Mammary epithelial cell (primary cell): ENCODE measurements at regions not wholly inside any gene's neighbourhood (a gene's known extent, or its start where the extent isn't known, plus 50 kb on each side); places are given as distances from the start of the nearest gene placed in this dataset.

Source experiments
- EZH2 ChIP-seq: IDR thresholded peaks from 2 replicates; pipeline ENCODE4 v1.6.1; 2012; ENCODE audit warnings: low read length, inconsistent platforms, borderline replicate concordance
- TF ChIP-seq, protein P1 (sequence below), 2 donors: IDR thresholded peaks in 1 of 2; conservative IDR thresholded peaks in 1 of 2; 2 replicates each; pipeline ENCODE4 v1.5.1; 2011 to 2012; ENCODE audit warnings: inconsistent platforms in 2 of 2, low read length in 2 of 2, mild to moderate bottlenecking in 2 of 2, control low read depth in 1 of 2, low read depth in 1 of 2; ENCODE audit not compliant: insufficient read depth in 1 of 2; ENCODE audit errors: extremely low read depth in 1 of 2

DNA sequence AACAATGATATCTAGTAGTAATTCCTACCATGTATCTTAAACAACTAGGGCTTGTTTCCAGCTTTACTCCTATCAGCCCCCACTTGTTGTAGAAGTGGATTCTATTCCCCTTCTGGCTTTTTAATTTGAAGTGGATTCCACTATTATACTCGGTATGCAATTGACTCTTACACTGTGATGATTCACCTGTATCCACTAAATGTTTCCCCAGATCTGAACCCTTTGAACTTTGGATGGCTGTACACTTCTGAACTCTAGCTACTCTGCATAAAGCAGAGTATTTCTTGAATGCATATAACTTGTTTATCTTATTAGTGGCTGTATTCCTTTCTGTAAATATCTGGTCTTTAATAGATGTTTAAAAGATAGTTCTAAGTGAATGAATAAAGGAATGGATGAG is 538.4 kb upstream of the NRSN1 start:
- TF ChIP-seq EZH2: no peak
- TF ChIP-seq, protein P1, sequence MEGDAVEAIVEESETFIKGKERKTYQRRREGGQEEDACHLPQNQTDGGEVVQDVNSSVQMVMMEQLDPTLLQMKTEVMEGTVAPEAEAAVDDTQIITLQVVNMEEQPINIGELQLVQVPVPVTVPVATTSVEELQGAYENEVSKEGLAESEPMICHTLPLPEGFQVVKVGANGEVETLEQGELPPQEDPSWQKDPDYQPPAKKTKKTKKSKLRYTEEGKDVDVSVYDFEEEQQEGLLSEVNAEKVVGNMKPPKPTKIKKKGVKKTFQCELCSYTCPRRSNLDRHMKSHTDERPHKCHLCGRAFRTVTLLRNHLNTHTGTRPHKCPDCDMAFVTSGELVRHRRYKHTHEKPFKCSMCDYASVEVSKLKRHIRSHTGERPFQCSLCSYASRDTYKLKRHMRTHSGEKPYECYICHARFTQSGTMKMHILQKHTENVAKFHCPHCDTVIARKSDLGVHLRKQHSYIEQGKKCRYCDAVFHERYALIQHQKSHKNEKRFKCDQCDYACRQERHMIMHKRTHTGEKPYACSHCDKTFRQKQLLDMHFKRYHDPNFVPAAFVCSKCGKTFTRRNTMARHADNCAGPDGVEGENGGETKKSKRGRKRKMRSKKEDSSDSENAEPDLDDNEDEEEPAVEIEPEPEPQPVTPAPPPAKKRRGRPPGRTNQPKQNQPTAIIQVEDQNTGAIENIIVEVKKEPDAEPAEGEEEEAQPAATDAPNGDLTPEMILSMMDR (conservative IDR thresholded peaks at IDR 0.05 in 1 of 2, IDR thresholded peaks at IDR 0.05 in 1 of 2; ENCODE audit: extremely low read depth in 1 of 2, insufficient read depth in 1 of 2, low read depth in 1 of 2, low read length in 2 of 2): no peak
